Mesenchymal stem cell (in vitro differentiated cells and primary cell): ENCODE measurements at regions not wholly inside any gene's neighbourhood (a gene's known extent, or its start where the extent isn't known, plus 50 kb on each side); places are given as distances from the start of the nearest gene placed in this dataset.
"Not testable (repeated sequence)": the region's sequence is repeated elsewhere in the genome, so short reads cannot be mapped to it uniquely, and the experiment has no call there.

ENCODE experiments used
- DNase-seq: peaks from one replicate; pipeline ENCODE4 v3.0.0-alpha.2; 2013
- H2AFZ ChIP-seq: one replicate; pipeline ENCODE4 v1.6.1; 2013; ENCODE audit warnings: low read depth, mild to moderate bottlenecking, control low read depth, inconsistent platforms, low read length, moderate library complexity
- H2AK5ac ChIP-seq: 2 replicates; pipeline ENCODE4 v1.6.1; 2013; ENCODE audit warnings: low read length, moderate library complexity, mild to moderate bottlenecking, inconsistent platforms; ENCODE audit not compliant: severe bottlenecking
- H2BK120ac ChIP-seq: one replicate; pipeline ENCODE4 v1.6.1; 2013; ENCODE audit warnings: low read depth, mild to moderate bottlenecking, inconsistent platforms, low read length, moderate library complexity
- H2BK12ac ChIP-seq, 2 experiments: one replicate each; pipeline ENCODE4 v1.6.1; 2013; ENCODE audit warnings: inconsistent platforms in 2 of 2, low read length in 2 of 2, mild to moderate bottlenecking in 2 of 2, moderate library complexity in 2 of 2, control low read depth in 1 of 2
- H2BK15ac ChIP-seq: one replicate; pipeline ENCODE4 v1.6.1; 2013; ENCODE audit warnings: mild to moderate bottlenecking, low read depth, inconsistent platforms; ENCODE audit not compliant: poor library complexity, severe bottlenecking
- H2BK5ac ChIP-seq: 2 replicates; pipeline ENCODE4 v1.6.1; 2013; ENCODE audit warnings: low read depth, mild to moderate bottlenecking, low read length, control low read depth, inconsistent platforms; ENCODE audit not compliant: poor library complexity, severe bottlenecking
- H3K14ac ChIP-seq, 2 experiments: one replicate each; pipeline ENCODE4 v1.6.1; 2013; ENCODE audit warnings: inconsistent platforms in 2 of 2, low read length in 2 of 2, control low read depth in 1 of 2, mild to moderate bottlenecking in 1 of 2, moderate library complexity in 1 of 2
- H3K18ac ChIP-seq, 2 experiments: one replicate each; pipeline ENCODE4 v1.6.1; 2013; ENCODE audit warnings: inconsistent platforms in 2 of 2, low read length in 2 of 2, control low read depth in 1 of 2, low read depth in 1 of 2, mild to moderate bottlenecking in 1 of 2
- H3K23ac ChIP-seq, 2 experiments: one replicate each; pipeline ENCODE4 v1.6.1; 2013; ENCODE audit warnings: inconsistent platforms in 2 of 2, low read length in 2 of 2, mild to moderate bottlenecking in 2 of 2, moderate library complexity in 2 of 2, control low read depth in 1 of 2
- H3K27ac ChIP-seq: 2 replicates; pipeline ENCODE4 v1.5.1; 2013; ENCODE audit warnings: mild to moderate bottlenecking, moderate library complexity, low read length, control low read depth, inconsistent platforms; ENCODE audit not compliant: poor library complexity, severe bottlenecking
- H3K27me3 ChIP-seq, 2 experiments: 2 replicates each; pipeline versions ENCODE4 v1.6.1 to v1.7.0; 2013; ENCODE audit warnings: low read length in 2 of 2, mild to moderate bottlenecking in 2 of 2, moderate library complexity in 2 of 2, control low read depth in 1 of 2, inconsistent platforms in 1 of 2; ENCODE audit not compliant: control insufficient read depth in 1 of 2, insufficient read depth in 1 of 2
- H3K36me3 ChIP-seq, 2 experiments: 2 replicates each; pipeline versions ENCODE4 v1.6.1 to v1.7.0; 2013; ENCODE audit warnings: low read length in 2 of 2, control low read depth in 1 of 2, inconsistent platforms in 1 of 2, low read depth in 1 of 2, mild to moderate bottlenecking in 1 of 2; ENCODE audit not compliant: insufficient read depth in 2 of 2, control insufficient read depth in 1 of 2
- H3K4ac ChIP-seq, 2 experiments: one replicate each; pipeline ENCODE4 v1.6.1; 2013; ENCODE audit warnings: inconsistent platforms in 2 of 2, low read length in 2 of 2, mild to moderate bottlenecking in 2 of 2, moderate library complexity in 2 of 2, control low read depth in 1 of 2, low read depth in 1 of 2
- H3K4me1 ChIP-seq: 2 replicates; pipeline ENCODE4 v1.6.1; 2013; ENCODE audit warnings: low read depth, low read length, control low read depth; ENCODE audit not compliant: control insufficient read depth, insufficient read depth
- H3K4me2 ChIP-seq: 2 replicates; pipeline ENCODE4 v1.6.1; 2013; ENCODE audit warnings: low read length, mild to moderate bottlenecking, inconsistent platforms; ENCODE audit not compliant: poor library complexity, severe bottlenecking
- H3K4me3 ChIP-seq, 2 experiments: 2 replicates each; pipeline versions ENCODE4 v1.5.1 to v1.7.0; 2013; ENCODE audit warnings: low read length in 2 of 2, mild to moderate bottlenecking in 2 of 2, control low read depth in 1 of 2, low read depth in 1 of 2; ENCODE audit not compliant: insufficient read depth in 1 of 2
- H3K79me1 ChIP-seq: replicated peaks from 2 replicates; pipeline ENCODE4 v1.6.1; 2013; ENCODE audit warnings: mild to moderate bottlenecking, control low read depth, low read length, inconsistent platforms; ENCODE audit not compliant: poor library complexity, severe bottlenecking
- H3K9ac ChIP-seq: 2 replicates; pipeline ENCODE4 v1.7.0; 2013; ENCODE audit warnings: mild to moderate bottlenecking, low read length, moderate library complexity
- H3K9me3 ChIP-seq: 2 replicates; pipeline ENCODE4 v1.7.0; 2013; ENCODE audit warnings: mild to moderate bottlenecking, low read length; ENCODE audit not compliant: control insufficient read depth
- H4K8ac ChIP-seq: one replicate; pipeline ENCODE4 v1.6.1; 2013; ENCODE audit warnings: inconsistent platforms, mild to moderate bottlenecking, low read length, moderate library complexity
- H4K91ac ChIP-seq: one replicate; pipeline ENCODE4 v1.6.1; 2013; ENCODE audit warnings: mild to moderate bottlenecking, low read length, inconsistent platforms
- WGBS: methylation state at CpG from one replicate; pipeline ENCODE4 v1.1.7; 2013; ENCODE audit warnings: mixed read lengths; 5-methylcytosine and 5-hydroxymethylcytosine counted together

- not testable (repeated sequence) for H2AFZ ChIP-seq, H3K27ac ChIP-seq, H2BK120ac ChIP-seq, H3K4me1 ChIP-seq, H3K4me2 ChIP-seq, H3K36me3 ChIP-seq, H2BK5ac ChIP-seq, H3K23ac ChIP-seq, H3K18ac ChIP-seq, H2BK12ac ChIP-seq, H3K4ac ChIP-seq, H3K9me3 ChIP-seq, H3K9ac ChIP-seq, H4K8ac ChIP-seq, H3K4me3 ChIP-seq, H2BK15ac ChIP-seq, H2AK5ac ChIP-seq, DNase-seq, H4K91ac ChIP-seq, H3K79me1 ChIP-seq, H3K14ac ChIP-seq, H3K27me3 ChIP-seq
- WGBS = no CpG with 5 or more reads among the region's 2 CpGs
Observed at GRCh38 chr7:76897007-76897406, 135.2 kb downstream of the SPDYE17 start.

GRCh38 chr7:76895696-76896095, 136.5 kb downstream of the SPDYE17 start:
- H4K91ac ChIP-seq, H3K9me3 ChIP-seq, H3K4me2 ChIP-seq, H3K18ac ChIP-seq, H3K9ac ChIP-seq, H2BK5ac ChIP-seq, H3K4me3 ChIP-seq, H3K4ac ChIP-seq, H4K8ac ChIP-seq, H2AK5ac ChIP-seq, H2AFZ ChIP-seq, H2BK12ac ChIP-seq, DNase-seq, H3K14ac ChIP-seq, H3K27ac ChIP-seq, H3K23ac ChIP-seq, H3K79me1 ChIP-seq, H2BK15ac ChIP-seq, H3K36me3 ChIP-seq, H3K27me3 ChIP-seq, H2BK120ac ChIP-seq, H3K4me1 ChIP-seq: not testable (repeated sequence)
- WGBS = 83% methylated on average over 2 of the region's 4 CpGs

- H2AFZ ChIP-seq, H4K8ac ChIP-seq, H3K9me3 ChIP-seq, H2BK5ac ChIP-seq, H2BK15ac ChIP-seq, H3K4me3 ChIP-seq, H3K14ac ChIP-seq, H3K4ac ChIP-seq, H2BK12ac ChIP-seq, H4K91ac ChIP-seq, H3K18ac ChIP-seq, H2AK5ac ChIP-seq, H3K4me1 ChIP-seq, H3K23ac ChIP-seq, H3K27me3 ChIP-seq, H3K9ac ChIP-seq, H3K27ac ChIP-seq, H3K4me2 ChIP-seq, H3K79me1 ChIP-seq, H3K36me3 ChIP-seq, H2BK120ac ChIP-seq: not testable (repeated sequence)
- no CpG with 5 or more reads among the region's 1 CpG for WGBS
- DNase-seq = peak; percentile 9
Observed at GRCh38 chr7:76891771-76892170, 140.4 kb downstream of the SPDYE17 start.

GRCh38 chr7:76879733-76880288, 152.3 kb downstream of the SPDYE17 start:
- H3K4me3 ChIP-seq, H3K36me3 ChIP-seq, H3K9me3 ChIP-seq, H3K14ac ChIP-seq, H2BK15ac ChIP-seq, H4K8ac ChIP-seq, H3K79me1 ChIP-seq, H2BK5ac ChIP-seq, H2AFZ ChIP-seq, H2BK12ac ChIP-seq, H3K18ac ChIP-seq, H3K23ac ChIP-seq, H3K27me3 ChIP-seq, H3K9ac ChIP-seq, H2AK5ac ChIP-seq, H3K4ac ChIP-seq, H3K27ac ChIP-seq, H4K91ac ChIP-seq, H3K4me2 ChIP-seq, H2BK120ac ChIP-seq, DNase-seq, H3K4me1 ChIP-seq: not testable (repeated sequence)
- 100% methylated on average over 1 of the region's 7 CpGs for WGBS
